HUDEP-2 (cell line): ENCODE measurements at regions not wholly inside any gene's neighbourhood (a gene's known extent, or its start where the extent isn't known, plus 50 kb on each side); places are given as distances from the start of the nearest gene placed in this dataset.

Experiments used
- DNase-seq, 76 experiments: peaks; one replicate each; lab custom pipeline; 2025; ENCODE audit not compliant: unreplicated experiment in 76 of 76; lab: John Stamatoyannopoulos, UW

- no peak for DNase-seq
Measured at GRCh38 chr2:104431701-104432121, 422.2 kb upstream of the POU3F3 start.

GRCh38 chr2:104432401-104432800, 421.5 kb upstream of the POU3F3 start:
- no peak for DNase-seq

GRCh38 chr2:104432991-104433390, 420.9 kb upstream of the POU3F3 start:
- DNase-seq, result no peak

GRCh38 chr2:104433657-104434056, 420.3 kb upstream of the POU3F3 start:
- no peak for DNase-seq

GRCh38 chr2:104434318-104434792, 419.6 kb upstream of the POU3F3 start:
- DNase-seq, result no peak

- DNase-seq, result no peak
Measured at GRCh38 chr2:104434966-104435365, 418.9 kb upstream of the POU3F3 start.

- DNase-seq, result no peak
Measured at GRCh38 chr2:104438481-104438880, 415.4 kb upstream of the POU3F3 start.

- DNase-seq, result no peak
Measured at GRCh38 chr2:104443145-104443544, 410.8 kb upstream of the POU3F3 start.

- DNase-seq, result no peak
Measured at GRCh38 chr2:104444392-104444791, 409.5 kb upstream of the POU3F3 start.

- no peak for DNase-seq
Measured at GRCh38 chr2:104444889-104445288, 409.0 kb upstream of the POU3F3 start.

- no peak for DNase-seq
Measured at GRCh38 chr2:104447831-104448434, 406.0 kb upstream of the POU3F3 start.

- DNase-seq, result no peak
Measured at GRCh38 chr2:104448661-104449440, 405.1 kb upstream of the POU3F3 start.

GRCh38 chr2:104452558-104452957, 401.4 kb upstream of the POU3F3 start:
- no peak for DNase-seq

- no peak for DNase-seq
Measured at GRCh38 chr2:104462731-104463130, 391.2 kb upstream of the POU3F3 start.

GRCh38 chr2:104465981-104466380, 387.9 kb upstream of the POU3F3 start:
- no peak for DNase-seq

GRCh38 chr2:104468846-104469245, 385.1 kb upstream of the POU3F3 start:
- no peak for DNase-seq

GRCh38 chr2:104472076-104472475, 381.8 kb upstream of the POU3F3 start:
- DNase-seq, result no peak

- no peak for DNase-seq
Measured at GRCh38 chr2:104473546-104473945, 380.4 kb upstream of the POU3F3 start.

- DNase-seq, result no peak
Measured at GRCh38 chr2:104474716-104475115, 379.2 kb upstream of the POU3F3 start.

- DNase-seq, result no peak
Measured at GRCh38 chr2:104476075-104476474, 377.8 kb upstream of the POU3F3 start.

- DNase-seq, result no peak
Measured at GRCh38 chr2:104476563-104476988, 377.3 kb upstream of the POU3F3 start.

GRCh38 chr2:104481341-104481740, 372.6 kb upstream of the POU3F3 start:
- no peak for DNase-seq
